GM10266 (cell line): ENCODE measurements at regions not wholly inside any gene's neighbourhood (a gene's known extent, or its start where the extent isn't known, plus 50 kb on each side); places are given as distances from the start of the nearest gene placed in this dataset.

Source experiments
- DNase-seq: peaks from one replicate; pipeline ENCODE4 v3.0.0; 2012; ENCODE audit errors: extremely low spot score
- TF ChIP-seq, protein P1 (sequence below): IDR thresholded peaks from 2 replicates; pipeline ENCODE4 v1.5.1; 2012; ENCODE audit warnings: mild to moderate bottlenecking, low read depth; ENCODE audit not compliant: control insufficient read depth, insufficient read depth; ENCODE audit errors: missing control alignments

DNA sequence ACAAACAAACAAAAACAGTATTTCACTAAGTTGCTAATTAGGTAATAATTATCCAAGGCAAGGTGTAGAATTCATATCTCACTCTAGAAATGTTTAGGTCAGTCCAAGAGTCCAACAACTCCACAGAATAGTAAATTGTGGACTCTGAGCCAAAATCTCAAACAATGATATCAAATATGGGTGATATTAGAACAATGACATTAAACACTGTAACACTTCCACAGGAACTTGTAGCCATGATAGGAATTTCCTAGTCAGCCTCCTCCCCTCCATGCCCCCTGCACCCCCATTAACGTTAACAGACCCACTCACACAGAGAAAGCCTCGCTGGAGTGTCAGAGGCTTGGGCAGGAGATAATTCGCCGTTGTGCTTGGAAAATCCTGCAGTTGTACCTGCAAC, 305.0 kb upstream of the PIK3R1 start:
- TF ChIP-seq, protein P1, sequence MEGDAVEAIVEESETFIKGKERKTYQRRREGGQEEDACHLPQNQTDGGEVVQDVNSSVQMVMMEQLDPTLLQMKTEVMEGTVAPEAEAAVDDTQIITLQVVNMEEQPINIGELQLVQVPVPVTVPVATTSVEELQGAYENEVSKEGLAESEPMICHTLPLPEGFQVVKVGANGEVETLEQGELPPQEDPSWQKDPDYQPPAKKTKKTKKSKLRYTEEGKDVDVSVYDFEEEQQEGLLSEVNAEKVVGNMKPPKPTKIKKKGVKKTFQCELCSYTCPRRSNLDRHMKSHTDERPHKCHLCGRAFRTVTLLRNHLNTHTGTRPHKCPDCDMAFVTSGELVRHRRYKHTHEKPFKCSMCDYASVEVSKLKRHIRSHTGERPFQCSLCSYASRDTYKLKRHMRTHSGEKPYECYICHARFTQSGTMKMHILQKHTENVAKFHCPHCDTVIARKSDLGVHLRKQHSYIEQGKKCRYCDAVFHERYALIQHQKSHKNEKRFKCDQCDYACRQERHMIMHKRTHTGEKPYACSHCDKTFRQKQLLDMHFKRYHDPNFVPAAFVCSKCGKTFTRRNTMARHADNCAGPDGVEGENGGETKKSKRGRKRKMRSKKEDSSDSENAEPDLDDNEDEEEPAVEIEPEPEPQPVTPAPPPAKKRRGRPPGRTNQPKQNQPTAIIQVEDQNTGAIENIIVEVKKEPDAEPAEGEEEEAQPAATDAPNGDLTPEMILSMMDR, result no peak
- no peak for DNase-seq

GRCh38 chr5:67908126-67908765, 307.3 kb upstream of the PIK3R1 start:
- TF ChIP-seq, protein P1, result no peak
- DNase-seq, result no peak

DNA sequence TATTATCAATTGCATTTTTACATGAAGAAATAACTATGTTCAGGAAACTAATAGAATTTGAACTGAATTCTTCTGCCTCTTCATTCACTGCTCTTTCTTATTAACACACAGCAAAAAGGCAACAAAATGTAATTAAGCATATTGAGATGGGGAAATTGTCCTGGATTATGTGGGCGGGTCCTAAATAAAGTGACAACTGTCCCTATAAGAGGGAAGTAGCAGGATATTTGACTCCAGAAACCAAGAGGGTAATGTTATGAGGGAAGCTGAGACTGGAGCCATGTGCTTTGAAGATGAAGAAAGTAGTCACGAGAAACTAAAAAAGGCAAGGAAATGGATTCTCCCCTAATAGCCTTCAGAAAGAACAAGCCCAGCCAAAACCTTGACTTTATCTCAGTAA, 311.2 kb upstream of the PIK3R1 start:
- TF ChIP-seq, protein P1, result no peak
- DNase-seq, result no peak

DNA sequence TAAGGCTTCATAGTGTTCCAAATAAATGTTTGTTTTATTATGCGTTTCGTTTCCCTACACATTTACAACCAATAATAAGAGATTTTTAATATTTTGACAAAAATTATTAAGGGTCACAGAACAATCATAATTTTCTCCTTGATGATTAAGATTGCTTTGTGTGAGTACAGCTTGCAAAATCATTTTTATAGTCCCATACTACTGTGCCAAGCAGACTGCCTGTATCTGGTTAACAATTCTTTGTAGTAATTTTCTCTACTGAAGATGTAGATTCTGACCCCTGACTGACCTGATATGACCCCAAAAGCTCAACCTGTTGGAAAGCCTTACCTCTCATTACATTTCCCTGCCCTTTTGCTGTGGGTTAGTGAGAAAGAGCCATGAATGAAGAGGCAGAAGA, 311.9 kb upstream of the PIK3R1 start:
- no peak for DNase-seq
- TF ChIP-seq, protein P1, result no peak

GRCh38 chr5:67903121-67903520, 312.4 kb upstream of the PIK3R1 start:
- TF ChIP-seq, protein P1, result no peak

DNA sequence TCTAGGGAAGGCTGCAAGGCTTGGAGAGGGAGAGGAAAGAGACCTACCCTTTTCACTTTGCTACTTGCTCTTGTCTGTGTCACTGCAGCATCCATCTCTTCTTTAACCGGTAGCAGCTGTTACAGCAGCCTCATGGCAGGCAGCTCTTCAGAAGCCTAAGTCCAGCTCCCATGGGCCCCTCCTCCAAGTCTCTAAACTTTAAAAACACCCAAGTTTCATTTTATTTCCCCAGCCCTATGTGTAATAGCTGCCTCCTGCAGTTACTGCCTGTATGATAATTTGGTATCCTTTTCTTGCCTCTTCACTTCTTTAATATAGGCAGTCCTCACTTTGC, 313.1 kb upstream of the PIK3R1 start:
- no peak for DNase-seq
- TF ChIP-seq, protein P1, result no peak

More at GRCh38 chr5:67903121-67903520, 312.4 kb upstream of the PIK3R1 start:
- no peak for DNase-seq

GRCh38 chr5:67901814-67902496, 313.6 kb upstream of the PIK3R1 start:
- TF ChIP-seq, protein P1, result no peak
- no peak for DNase-seq
